Coronary artery (tissue), 2 donors: ENCODE measurements at regions not wholly inside any gene's neighbourhood (a gene's known extent, or its start where the extent isn't known, plus 50 kb on each side); places are given as distances from the start of the nearest gene placed in this dataset.

Experiments used
- DNase-seq: peaks from one replicate; pipeline ENCODE4 v3.0.0-alpha.2; 2017; ENCODE audit warnings: low spot score
- H3K27ac ChIP-seq, 2 donors: fragments of 200-600 bp; sonication (generic); one replicate each; pipeline ENCODE4 v1.5.1; 2016 to 2019
- H3K4me3 ChIP-seq: fragments of 200-600 bp; sonication (generic); 2 replicates; pipeline ENCODE4 v1.5.1; 2016; ENCODE audit warnings: mild to moderate bottlenecking, moderate library complexity
- TF ChIP-seq, protein P1 (sequence below): fragments of 200-600 bp; sonication (generic); IDR thresholded peaks from one replicate; pipeline ENCODE4 v1.5.1; 2019; ENCODE audit warnings: antibody characterized with exemption

DNA sequence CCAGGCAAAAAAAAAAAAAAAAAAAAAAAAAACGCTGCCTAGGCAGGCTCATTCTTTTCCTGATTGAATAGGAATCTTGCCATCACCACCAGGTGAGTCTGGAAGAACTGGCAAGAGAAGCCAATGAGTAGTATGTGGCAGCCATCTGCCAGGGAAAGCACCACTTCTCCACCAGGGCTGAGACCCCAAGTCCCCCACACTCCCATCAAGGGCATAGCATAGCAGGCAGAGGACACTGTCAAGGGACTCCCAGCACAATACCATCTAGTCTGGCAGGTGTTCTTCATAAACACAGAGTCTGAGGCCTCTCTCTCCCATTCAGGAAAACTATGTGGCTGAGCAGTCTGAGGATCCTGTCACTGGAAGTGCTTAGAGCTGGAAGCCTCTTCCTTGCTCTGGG is 538.1 kb upstream of the DSEL start:
- H3K4me3 ChIP-seq = no peak overlapping the region
- TF ChIP-seq, protein P1, sequence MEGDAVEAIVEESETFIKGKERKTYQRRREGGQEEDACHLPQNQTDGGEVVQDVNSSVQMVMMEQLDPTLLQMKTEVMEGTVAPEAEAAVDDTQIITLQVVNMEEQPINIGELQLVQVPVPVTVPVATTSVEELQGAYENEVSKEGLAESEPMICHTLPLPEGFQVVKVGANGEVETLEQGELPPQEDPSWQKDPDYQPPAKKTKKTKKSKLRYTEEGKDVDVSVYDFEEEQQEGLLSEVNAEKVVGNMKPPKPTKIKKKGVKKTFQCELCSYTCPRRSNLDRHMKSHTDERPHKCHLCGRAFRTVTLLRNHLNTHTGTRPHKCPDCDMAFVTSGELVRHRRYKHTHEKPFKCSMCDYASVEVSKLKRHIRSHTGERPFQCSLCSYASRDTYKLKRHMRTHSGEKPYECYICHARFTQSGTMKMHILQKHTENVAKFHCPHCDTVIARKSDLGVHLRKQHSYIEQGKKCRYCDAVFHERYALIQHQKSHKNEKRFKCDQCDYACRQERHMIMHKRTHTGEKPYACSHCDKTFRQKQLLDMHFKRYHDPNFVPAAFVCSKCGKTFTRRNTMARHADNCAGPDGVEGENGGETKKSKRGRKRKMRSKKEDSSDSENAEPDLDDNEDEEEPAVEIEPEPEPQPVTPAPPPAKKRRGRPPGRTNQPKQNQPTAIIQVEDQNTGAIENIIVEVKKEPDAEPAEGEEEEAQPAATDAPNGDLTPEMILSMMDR = no peak
- no peak for DNase-seq
- H3K27ac ChIP-seq = no peak overlapping the region

DNA sequence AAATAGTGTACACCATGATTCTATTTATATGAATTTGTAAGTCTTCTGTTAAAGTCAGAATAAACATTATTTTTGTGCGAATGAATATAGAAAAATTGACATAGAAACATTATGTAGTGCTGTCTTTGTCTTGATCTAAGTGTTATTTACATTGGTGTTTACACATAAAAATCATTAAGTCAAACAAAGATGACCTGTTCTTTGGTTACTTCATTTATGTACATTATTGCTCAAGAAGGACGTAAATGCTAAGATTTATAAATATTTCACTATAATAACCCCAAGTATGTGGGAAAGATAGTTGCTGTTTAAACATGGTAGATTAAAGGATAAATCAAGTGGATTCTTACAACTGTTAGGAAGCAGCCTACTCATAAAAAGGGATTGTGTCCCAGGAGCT is 536.8 kb upstream of the DSEL start:
- Histone ChIP-seq H3K4me3 (no peak overlapping the region), H3K27ac (no peak overlapping the region)
- DNase-seq = no peak
- TF ChIP-seq, protein P1 = no peak

DNA sequence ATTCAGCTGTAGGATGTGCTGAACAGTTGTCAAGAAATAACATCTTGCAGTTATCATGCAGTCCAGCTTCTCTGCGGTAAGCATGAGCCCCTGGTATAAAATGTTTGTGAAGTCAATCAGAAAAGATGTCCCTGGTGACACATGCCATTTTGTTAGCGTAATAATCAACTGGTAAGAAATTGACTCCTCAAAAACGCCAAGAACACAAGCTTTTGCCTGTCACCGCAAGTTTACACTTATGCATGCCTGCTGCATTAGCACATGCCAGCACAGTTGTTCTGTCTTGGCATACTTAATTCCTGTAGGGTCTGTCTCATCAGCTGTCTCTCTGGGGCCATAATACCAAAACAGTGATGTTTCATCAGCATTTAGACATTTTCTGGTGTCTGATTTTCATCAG is 524.8 kb upstream of the DSEL start:
- TF ChIP-seq, protein P1 = no peak
- DNase-seq = no peak
- Histone ChIP-seq H3K27ac (no peak overlapping the region), H3K4me3 (no peak overlapping the region)

DNA sequence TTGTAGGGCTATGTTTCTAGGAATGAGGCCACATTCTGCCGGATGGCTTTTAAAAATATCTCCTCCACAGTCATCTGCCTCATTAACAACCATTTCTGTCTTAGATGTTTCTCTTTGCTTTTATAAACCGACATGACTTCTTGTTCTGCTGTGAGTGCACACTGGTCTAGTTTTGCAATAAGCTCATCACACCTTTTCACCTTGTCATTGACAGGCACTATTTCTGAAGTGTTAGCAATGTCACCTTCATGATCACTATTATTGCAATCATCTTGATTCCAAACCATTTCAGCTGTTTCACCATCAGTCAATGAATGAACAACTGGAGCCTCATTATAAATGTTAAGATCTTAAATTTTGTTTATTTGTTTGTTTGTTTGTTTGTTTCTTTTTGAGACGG is 523.7 kb upstream of the DSEL start:
- TF ChIP-seq, protein P1 = no peak
- no peak overlapping the region for H3K27ac ChIP-seq
- no peak for DNase-seq
- no peak overlapping the region for H3K4me3 ChIP-seq

DNA sequence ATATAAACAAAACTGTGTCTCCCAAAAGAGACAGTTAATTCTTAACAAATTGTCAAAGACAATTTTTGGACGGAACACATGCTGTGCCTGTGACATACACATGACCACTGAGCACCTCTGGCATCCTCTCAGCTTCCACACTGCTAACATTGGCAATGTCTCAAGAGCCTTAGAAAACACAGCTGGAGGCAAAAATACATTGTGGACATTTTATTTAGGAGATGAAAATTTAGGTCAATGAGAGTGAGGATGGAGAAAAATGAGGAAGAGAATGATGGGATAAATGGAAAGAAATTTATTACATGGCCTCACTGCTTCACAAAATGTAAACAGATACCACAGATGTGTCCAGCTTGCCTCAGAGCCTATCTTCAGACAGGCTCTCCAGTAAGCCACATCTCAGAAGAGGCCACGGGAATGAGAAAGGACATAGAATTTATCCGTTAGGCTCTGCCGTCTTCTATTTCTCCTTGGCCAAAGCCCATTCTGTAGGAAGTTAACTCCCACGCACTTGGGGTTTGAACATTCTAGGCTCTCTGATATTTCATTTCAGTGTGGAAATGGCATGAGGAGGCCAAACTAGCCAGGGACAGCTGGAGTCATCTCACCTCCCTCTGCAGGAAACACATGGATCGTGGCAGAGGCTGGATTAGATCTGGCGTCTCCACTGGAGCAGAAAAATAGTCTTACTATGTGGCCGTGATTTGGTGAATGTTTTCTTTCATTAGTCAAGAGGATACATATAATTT is 519.4 kb upstream of the DSEL start:
- no peak for DNase-seq
- no peak overlapping the region for H3K4me3 ChIP-seq
- TF ChIP-seq, protein P1 = no peak
- no peak overlapping the region for H3K27ac ChIP-seq

DNA sequence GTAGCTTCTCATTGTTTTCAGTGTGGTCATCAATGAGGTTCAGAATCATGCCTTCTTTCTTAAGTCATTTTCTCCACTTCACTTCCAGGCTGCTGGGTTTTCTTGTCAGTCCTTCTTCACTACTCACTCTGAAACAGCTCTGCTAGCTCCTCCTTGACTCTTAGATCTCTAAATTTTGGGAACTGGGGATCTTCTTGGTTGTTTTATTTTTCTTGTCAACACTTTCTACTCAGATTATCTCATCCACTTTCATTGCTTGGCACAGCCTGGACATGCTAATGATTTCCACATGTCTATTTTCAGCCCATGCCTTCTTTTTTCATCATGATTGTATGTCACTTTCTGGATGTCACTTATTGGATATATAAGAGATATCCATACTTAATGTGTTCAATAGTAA is 517.8 kb upstream of the DSEL start:
- TF ChIP-seq, protein P1 = no peak
- DNase-seq = no peak
- H3K27ac ChIP-seq = no peak overlapping the region

DNA sequence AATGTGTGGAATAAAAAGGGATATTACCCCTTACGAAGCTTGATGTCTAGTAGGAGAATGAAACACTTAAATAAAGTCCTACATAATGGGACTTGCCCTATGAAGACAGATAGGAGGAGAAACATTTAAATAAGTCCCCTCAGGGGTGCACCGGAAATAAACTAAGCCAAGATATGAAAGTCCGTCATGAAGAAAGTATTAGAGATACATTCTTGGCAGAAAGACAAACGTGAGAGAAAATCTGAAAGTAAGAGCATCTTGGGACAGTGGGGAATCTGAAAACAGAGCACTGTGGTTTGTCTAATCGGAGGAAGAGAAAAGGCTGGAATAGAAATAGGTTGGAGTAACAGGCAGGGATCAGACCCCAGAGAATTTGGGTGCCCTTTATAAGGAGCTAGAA is 516.9 kb upstream of the DSEL start:
- peak overlapping the region; percentile 30 for H3K4me3 ChIP-seq
- H3K27ac ChIP-seq = no peak overlapping the region
- TF ChIP-seq, protein P1 = no peak
- DNase-seq = no peak

More for the DNA sequence above, 517.8 kb upstream of the DSEL start:
- no peak overlapping the region for H3K4me3 ChIP-seq
